ENCODE measurements at regions not wholly inside any gene's neighbourhood (a gene's known extent, or its start where the extent isn't known, plus 50 kb on each side); places are given as distances from the start of the nearest gene placed in this dataset.

- no peak for DNase-seq
Observed at GRCh38 chr20:50242548-50242862, 51.9 kb downstream of the CEBPB start.

- DNase-seq: no peak
Observed at GRCh38 chr20:50242863-50243609, 52.4 kb downstream of the CEBPB start.

- DNase-seq: no peak
Observed at GRCh38 chr20:50243610-50244351, 53.2 kb downstream of the CEBPB start.

GRCh38 chr20:50244352-50245149 lies 53.9 kb downstream of the CEBPB start:
- DNase-seq: no peak

- DNase-seq: peak; percentile 41
Observed at GRCh38 chr20:50245498-50246366, 55.1 kb downstream of the CEBPB start.

- DNase-seq: no peak
Observed at GRCh38 chr20:50246367-50247195, 56.0 kb downstream of the CEBPB start.

- no peak for DNase-seq
Observed at GRCh38 chr20:50247196-50248094, 56.8 kb downstream of the CEBPB start.

GRCh38 chr20:50248104-50248641 lies 57.5 kb downstream of the CEBPB start:
- no peak for DNase-seq

- no peak for DNase-seq
Observed at GRCh38 chr20:50249447-50250388, 59.1 kb downstream of the CEBPB start.

GRCh38 chr20:50250679-50251382 lies 60.2 kb downstream of the CEBPB start:
- no peak for DNase-seq

- no peak for DNase-seq
Observed at GRCh38 chr20:50251383-50251748, 60.7 kb downstream of the CEBPB start.

GRCh38 chr20:50251992-50252511 lies 61.4 kb downstream of the CEBPB start:
- peak; percentile 75 for DNase-seq

GRCh38 chr20:50252701-50253100 lies 62.1 kb downstream of the CEBPB start:
- DNase-seq: no peak

- DNase-seq: no peak
Observed at GRCh38 chr20:50253101-50253500, 62.5 kb downstream of the CEBPB start.

- DNase-seq: no peak
Observed at GRCh38 chr20:50254466-50255079, 63.9 kb downstream of the CEBPB start.

GRCh38 chr20:50256577-50256976 lies 65.9 kb downstream of the CEBPB start:
- no peak for DNase-seq

GRCh38 chr20:50257860-50258259 lies 67.2 kb downstream of the CEBPB start:
- no peak for DNase-seq

All from fibroblast of skin of right quadriceps (primary cell).